ENCODE measurements at regions not wholly inside any gene's neighbourhood (a gene's known extent, or its start where the extent isn't known, plus 50 kb on each side); places are given as distances from the start of the nearest gene placed in this dataset.

DNA sequence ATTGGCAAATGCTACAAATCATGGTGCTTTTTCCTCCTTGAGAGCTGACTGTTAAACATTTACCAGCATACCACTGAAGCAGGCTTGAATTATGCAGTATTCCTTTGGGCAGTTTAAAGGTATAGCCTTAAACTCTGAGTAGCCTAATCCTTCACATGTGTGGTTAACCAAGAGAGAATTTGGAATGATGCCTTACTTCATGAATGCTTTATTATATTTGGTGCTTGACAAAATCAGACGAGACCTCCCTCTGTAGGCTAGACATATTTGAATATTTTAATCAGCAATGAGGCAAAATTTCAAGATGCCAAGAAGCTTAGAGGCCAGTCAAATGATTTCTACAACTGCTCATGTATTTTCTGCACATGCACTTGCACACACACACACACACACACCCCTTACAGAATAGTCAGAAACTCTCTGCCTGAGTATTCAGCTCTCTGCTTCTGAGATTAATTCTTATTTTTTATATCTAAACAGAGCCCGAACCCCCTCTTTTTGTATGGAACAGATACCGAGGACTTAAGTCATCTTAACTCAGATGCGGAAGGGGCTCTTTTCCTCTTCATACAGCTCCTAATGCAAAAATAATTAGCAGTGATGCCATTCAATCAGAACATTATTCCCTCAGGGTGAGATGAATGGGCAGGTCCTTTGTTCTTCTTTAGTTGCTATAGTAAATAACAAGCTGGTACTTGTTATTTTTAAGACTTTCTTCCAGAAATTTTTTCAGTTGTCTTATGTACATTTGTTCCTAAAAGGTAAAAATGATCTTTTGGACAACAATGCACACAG, 195.5 kb upstream of the TMC3 start:
- DNase-seq = no peak

DNA sequence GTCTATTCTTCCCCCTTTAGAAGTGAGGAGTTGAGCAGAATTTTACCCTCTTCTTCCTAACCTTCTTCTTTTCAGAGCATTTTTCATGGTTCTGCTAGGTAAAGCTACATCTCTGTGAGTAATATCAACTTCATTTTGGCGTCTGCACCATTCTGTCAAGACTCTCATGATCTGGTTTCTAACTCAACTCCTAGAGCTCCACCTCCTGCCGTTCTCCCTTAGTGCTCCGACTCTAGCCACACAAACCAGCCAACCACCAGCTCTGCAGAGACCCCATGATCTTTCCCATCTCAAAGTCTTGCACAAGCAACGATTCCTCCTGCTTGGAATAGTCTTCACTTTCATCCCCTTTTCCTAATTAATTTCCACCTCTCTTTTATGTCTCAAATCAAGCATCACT, 193.9 kb upstream of the TMC3 start:
- no peak for DNase-seq

DNA sequence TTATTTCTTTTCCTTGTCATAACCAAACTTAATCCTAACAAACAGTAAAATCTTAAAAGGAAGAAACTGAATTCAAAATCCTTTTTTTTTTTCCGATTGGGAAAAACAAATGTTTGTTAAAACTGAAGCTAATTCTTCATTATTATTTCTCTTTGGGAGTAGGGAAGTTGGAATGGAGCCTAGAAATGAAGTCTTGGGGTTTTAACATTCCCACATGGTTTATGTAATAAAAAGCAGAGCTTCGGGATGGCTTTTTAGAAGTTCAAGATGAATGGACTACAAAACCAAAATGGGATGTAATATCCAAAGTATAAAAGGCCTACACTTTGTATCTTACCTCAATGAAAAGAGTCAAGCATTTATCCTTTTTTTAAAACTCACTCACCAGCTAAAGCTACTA, 189.0 kb upstream of the TMC3 start:
- DNase-seq = no peak

DNA sequence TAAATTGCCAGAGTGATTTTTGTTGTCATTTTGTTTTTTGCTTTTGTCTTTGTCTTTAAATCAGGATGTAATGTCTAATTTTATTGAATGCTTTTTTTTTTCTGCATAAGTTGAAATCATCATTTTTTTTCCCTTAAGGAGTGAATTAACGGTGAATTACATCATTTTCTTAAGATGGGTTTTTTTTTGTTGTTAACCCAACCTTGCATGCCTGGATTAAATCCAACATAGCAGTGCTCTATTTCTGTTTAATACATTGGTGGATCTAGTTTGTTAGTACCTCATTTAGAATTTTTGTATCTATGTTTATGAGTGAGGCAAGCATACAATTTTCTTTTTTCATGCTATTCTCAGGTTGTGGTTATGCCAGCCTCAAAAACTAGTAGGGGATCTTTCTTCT, 186.4 kb upstream of the TMC3 start:
- DNase-seq = no peak

DNA sequence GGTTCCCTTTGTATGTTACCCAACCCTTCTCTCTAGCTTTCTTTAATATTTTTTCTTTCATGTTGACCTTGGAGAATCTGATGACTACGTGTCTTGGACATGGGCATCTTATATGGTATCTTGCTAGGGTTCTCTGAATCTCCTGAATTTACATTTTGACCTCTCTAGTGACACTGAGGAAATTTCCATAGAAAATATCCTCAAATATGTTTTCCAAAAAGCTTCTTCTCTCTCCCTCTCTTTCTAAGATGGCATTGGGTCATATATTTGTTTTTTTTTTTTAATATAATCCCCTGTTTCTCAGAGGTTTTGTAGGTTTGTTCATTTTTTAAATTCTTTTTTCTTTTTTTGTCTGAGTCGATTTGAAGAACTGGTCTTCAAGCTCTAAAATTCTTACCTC, 184.0 kb upstream of the TMC3 start:
- DNase-seq = no peak

DNA sequence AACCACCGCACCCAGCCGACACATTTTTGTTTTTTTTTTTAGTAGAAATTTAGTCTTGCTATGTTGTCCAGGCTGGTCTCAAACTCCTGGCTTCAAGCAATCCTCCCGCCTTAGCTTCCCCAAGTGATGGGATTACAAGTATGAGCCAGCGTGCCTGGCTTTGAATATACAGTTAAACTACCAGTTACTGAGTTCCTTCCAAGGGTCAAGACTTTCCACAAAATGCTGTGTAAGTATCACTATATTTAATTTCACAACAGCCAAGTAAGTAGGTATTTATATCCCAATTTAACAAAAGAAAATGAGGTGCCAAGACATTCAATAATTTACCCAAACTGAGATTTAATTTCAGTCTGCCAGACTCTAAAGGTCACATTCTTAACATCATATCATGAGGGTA, 181.3 kb upstream of the TMC3 start:
- DNase-seq = no peak

DNA sequence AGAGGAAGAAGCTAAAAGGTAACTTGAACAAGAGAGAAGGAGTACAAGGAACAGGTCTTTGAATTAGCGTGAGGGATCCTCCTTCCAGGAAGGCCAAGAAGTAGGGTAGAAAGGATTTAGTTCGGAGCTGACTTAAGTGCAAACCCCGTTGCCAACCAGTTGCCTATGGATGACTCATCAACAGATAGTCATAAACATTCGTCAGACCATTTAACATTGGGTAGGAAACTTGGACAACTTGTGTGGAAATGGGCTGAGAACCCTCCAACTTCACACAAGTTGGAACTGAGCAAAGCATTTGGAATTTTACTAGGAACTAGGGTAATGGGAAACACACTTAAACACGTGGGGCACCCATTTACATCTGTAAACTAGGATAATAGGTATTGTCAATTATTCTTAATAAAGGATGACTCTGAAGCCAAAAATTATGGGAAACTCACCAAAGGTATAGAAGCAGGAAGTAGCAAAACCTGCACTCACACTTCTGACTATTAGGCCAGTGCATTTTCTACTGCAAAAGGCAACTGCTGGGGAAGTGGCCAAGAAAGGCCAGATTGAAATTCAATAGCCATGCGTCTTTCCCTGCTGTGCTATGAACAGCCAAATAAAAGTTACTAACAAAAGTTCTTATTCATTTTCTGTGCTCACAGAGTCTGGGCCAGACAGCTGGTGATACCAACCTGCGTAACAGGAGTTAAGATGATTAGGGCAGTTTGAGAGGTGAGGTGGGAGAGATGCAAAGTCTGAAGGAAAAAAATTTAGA, 174.5 kb upstream of the TMC3 start:
- no peak for DNase-seq

DNA sequence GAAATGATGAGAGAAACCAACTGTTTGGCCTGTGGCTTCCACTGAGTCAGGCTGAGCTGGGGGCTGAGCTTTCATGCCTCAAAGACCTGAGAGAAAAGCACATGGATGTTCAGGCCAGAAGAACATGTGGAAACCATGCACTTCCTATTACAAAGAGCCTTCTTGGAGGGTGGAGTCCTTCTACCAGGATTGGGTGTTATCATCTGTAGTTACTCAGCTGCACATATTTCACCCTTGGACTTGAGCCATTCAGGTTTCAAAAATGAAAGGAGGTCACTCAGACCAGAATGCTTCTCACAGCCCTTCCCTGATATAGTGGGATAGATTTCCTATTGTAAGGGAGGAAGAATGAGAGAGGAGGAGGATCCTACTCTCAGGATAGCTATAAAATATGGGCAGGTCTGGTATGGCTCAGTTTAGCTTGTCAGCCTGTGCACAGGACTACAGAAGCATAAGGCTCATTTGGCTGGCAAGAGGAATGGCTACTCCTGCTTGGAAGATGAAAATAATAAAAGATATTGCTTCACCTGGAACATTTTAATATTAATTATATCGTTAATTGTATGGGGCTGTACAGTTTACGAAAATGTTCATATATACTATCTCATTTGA, 173.6 kb upstream of the TMC3 start:
- DNase-seq = no peak

DNA sequence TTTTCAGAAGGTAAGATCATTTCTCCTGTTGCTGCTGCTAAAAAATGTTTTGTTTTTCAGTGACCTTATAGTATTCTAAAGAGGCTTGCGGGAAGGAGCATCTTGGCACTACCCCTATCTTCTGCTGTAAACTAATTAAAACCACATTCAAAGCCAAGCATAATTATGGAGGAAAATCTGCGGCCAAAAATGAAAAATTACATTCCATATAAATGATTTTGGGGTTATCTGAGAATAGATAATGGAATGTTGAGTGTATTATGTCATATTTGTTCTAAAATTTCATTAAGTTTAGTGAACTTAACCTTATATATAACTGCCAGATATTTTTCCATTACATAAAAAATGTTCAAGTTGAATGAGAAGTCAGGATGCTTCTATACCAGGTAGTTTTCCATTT, 170.4 kb upstream of the TMC3 start:
- no peak for DNase-seq

DNA sequence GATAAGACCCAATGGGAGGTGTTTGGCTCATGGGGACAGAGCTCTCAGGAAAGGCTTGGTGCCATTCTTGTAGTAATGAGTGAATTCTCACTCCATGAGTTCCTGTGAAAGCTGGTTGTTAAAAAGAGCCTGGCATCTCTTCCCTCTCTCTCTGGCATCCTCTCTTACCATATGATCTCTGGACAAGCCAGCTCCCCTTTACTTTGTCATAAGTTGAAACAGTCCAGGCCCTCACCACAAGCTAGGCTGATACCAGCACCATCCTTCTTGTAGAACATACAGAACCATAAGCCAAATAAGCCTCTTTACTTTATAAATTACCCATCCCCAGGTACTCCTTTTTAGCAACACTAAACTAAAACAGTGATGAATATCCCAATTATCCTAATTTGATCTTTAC, 166.9 kb upstream of the TMC3 start:
- no peak for DNase-seq

DNA sequence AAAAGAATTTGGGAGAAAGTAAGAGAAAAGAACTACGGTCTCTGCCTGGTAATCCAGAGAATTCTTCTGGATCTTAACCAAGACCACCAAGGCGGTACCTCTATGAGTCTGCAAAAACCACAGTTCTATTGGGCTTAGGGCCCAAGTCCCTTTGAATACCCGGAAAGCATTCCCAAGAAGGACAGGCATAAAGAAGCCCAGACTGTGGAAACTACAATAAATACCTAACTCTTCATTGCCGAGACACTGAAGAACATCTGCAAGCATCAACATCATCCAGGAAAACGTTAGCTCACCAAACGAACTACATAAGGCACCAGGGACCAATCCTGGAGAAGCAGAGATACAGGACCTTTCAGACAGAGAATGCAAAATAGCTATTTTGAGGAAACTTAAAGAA, 162.3 kb upstream of the TMC3 start:
- no peak for DNase-seq

DNA sequence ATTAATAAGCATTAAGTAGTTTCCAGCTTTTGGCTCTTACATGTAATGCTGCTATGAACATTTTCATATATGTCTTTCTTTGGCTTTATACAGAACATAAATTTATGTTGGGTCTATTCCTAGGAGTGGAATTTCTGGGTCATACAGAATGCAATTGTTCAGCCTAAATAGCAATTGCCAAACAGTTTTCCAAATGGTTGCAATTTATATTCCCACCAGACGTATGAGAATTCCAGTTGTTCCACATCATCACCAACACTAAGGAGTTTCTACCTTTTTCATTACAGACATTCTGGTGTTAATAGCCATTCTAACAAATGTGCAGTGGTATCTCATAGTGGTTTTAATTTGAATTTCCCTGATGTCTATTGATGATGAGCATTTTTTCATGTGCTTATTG, 160.1 kb upstream of the TMC3 start:
- DNase-seq = no peak

DNA sequence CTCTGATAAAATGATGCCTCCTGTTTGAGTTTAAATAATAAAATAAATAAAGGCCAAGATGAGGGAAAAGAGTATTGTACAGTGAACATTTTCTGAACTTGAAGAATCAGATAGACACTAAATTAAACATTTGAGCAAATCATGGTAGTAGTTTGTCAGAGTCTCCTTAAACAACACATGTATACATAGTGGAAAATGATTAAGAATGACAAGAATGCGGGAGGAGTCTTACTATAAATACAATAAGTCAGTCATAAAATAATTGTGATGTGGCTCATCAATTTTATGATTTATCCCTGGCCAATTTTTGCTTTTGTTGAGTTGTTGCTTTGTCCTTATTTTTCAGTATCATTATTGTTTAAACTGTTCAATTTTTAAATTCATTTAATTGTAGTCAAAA, 158.0 kb upstream of the TMC3 start:
- DNase-seq = no peak

DNA sequence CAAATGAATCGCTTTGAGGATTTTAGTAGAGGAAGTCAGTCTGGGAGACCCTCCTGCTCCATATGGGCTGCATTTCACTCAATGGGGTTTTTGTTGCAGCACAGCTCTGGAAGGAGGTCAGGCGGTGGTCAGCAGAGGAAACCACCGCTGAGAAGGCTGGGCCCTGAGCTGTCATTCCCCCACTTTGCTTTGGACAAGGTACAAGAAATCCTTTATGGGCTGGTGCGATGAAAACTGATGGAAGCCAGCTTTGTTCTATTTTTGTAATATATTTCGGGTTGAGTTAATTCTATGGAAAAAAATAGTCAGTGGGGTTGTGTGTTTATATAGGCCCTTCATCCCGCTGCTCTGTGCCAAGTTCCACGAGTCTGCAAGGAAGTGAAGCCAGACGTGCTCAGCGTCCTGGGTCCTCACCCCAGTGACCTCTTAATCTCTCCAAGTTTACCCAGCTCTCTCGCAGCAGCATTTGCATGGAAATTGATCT, 157.1 kb upstream of the TMC3 start:
- no peak for DNase-seq

DNA sequence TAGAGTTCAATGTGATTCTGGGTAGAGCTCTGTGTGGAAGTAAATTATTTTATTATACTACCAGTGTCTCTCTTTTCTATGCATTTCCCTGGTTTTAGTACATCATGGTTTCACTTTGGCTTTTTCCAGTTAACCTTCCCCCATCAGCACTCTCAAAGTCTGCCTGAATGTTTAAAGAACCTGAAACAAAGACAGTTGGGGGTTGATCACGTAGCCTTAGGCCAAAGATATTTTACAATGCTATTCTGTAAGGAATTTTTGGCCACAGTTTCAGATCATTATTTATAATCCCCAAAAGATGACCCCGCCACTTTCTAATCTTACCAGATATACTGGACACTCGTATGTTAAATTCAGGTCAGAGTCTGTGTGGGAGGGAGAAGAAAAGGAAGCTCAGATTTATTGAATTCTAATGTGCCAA, 156.3 kb upstream of the TMC3 start:
- DNase-seq = no peak

DNA sequence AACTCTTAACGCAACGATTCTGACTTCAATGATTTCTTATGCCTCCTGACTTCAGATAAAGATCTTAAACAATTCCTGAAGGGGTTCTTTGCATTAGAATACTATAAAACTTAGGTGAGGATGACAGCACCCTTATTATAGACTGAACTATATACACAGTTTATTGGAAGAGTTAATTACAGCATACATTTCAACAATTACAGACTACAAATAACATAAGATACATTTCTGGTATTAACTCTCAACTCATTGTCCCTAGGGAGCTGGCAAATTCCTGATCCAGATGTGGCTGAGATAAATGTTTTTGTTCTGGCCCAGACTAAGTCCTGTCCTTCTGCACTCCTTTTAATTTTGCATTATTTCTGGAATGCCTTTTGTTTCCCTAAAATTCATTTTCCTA, 155.5 kb upstream of the TMC3 start:
- no peak for DNase-seq

DNA sequence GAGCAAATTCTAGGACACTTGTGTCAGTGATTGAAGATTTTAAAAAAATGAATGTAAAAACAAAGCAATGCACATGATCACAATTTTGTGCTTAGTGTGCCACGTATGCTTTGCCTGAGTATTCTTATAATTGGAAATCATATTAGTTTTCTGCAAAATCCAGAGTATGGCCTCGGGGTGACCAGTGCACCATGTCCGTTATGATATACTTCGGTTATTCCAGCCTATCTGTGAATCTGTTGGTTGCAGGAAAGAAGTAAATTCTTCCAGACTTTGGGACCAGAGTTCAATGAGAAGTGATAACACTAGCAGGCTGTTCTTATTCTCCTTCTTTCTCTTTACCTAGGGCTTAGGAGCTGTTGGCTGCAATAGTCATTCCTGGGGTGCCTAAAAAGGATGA, 152.0 kb upstream of the TMC3 start:
- DNase-seq = no peak

DNA sequence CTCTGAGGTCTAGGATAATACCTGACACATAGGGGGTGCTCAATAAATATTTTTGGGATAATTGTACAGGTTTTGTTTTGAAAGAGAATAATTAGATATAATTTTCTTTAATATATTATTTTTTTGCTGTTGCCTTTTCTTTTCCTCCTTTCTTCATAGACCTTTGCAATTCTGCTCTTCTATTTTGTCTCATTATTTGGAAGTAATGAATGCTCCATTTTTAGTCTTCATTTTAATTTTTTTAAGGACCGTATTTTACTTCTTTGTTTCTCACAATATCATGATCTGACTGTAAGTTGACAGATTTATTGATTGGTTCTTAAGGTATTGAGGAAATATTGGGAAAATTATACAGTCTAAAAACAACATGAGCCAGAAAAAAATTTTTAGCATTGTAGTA, 150.5 kb upstream of the TMC3 start:
- DNase-seq = no peak

DNA sequence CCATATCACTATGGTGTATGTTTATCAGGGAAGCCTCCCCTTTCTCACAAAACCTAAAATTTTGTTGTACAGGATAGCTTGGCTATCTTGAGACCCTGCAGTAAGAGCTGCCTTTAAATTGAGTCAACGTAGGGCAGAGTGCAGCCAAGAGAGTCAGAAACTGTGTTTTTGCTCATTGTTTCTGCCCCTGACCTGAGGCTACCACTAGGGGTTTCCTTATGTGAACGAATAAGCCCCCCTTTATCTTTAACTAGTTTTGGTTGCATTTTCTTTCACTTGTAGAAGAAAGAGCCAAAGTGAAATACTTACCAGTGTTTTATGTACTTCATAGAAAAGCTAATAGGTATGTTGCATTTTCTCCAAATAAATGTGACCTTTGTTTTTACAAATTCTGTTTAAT, 149.9 kb upstream of the TMC3 start:
- DNase-seq = no peak

DNA sequence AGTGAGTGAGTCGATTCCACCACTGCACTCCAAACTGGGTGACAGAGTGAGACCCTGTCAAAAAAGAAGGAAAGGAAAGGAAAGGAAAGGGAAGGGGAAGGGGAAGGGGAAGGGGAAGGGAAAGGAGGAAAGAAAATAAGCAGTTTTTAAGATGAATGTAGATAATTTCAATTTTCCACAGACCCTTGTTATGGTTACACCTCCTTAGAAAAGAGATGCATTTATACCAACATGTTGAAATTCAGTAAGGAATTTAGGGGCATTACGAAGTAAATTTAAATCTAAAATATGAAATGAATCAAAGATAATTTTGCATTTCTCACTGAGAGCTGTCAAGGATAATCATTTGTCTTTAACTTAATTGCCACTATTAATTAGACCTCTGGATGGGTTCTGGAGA, 146.5 kb upstream of the TMC3 start:
- DNase-seq = no peak

DNA sequence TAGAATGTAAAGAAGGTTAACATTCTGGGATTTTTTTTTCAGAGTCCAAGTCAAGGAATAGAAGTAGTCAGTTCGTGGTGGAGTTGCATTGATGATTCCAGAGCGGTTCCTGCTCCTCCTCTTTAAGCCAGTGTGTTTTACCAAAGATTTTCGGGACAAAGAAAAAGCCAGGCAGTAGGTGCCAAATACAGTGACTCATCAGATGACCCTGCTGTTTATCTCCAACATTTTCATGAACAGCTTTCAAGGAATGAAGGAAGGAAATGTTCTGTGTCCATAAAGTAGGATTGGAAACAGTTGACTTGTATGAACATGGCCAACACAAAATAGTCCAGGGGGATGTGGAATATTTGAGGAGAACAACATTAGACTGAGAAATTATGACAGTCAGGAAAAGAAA, 142.4 kb upstream of the TMC3 start:
- no peak for DNase-seq

DNA sequence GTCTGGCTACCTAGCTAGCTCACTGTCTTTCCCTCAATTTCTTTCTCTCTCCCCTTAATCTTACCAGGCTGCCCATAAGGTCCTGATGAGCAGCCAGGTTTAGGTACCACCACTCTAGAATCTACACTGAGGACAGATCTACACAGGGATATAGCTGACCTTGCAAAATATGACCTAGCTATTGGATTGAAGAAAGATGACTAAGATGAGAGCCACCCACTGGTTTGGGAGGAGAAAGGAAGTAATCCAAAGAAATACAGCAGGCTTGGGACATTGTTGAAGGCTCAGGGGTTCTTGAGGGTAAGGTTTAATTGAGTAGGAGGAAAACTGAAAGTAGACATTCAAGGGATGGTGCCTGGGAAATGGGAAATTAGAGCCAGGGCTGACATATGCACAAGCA, 142.0 kb upstream of the TMC3 start:
- DNase-seq = no peak

DNA sequence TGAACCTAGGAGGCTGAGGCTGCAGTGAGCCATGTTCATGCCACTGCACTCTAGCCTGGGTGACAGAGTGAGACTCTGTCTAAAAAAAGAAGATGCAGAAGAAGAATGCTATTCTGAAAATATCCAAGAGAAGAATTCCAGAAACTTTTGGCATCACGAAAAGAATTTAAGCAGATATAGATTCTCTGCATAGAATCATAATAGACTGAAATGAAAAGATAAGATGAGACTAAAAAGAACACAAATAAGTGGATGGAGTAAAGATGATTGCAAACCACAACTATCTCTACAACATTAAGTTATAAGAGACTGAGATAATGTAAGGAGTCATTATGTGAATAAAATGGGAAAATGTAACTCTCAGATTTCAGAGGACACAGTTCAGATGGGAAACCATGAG, 140.7 kb upstream of the TMC3 start:
- no peak for DNase-seq

DNA sequence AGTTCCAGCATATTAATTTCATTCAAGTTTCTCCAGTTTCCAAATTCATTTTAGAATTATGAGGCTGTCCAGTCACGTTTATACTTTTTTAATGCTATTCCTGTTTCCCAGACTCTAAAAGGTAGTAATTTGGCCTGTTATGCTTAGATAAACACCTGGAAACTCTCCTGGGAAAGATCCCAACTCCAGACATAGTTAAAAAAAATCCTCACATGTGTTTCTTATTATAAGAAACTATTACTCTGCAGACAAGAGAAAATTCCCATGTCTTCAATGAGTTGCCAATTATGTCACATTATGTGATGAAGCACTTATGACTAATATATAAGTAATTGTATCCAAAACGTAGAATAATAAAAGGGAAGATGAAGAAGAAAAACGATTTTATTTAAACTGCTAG, 137.1 kb upstream of the TMC3 start:
- no peak for DNase-seq

Measured in NCI-H146 (cell line).